HFFc6 (cell line): ENCODE measurements at regions not wholly inside any gene's neighbourhood (a gene's known extent, or its start where the extent isn't known, plus 50 kb on each side); places are given as distances from the start of the nearest gene placed in this dataset.

Experiments
- DNase-seq: peaks from one replicate; pipeline ENCODE4 v3.0.0-alpha.2; 2018
- H3K27ac Mint-ChIP-seq: 2 replicates; pipeline ENCODE4 v1.8.0; 2020; ENCODE audit warnings: mild to moderate bottlenecking, mixed read lengths
- H3K27me3 Mint-ChIP-seq: 2 replicates; pipeline ENCODE4 v1.8.0; 2021; ENCODE audit warnings: mild to moderate bottlenecking, moderate library complexity, mixed read lengths; ENCODE audit not compliant: insufficient read depth
- H3K36me3 Mint-ChIP-seq: 2 replicates; pipeline ENCODE4 v1.8.0; 2021; ENCODE audit warnings: low read depth, mixed read lengths
- H3K4me1 Mint-ChIP-seq: 2 replicates; pipeline ENCODE4 v1.8.0; 2020; ENCODE audit warnings: low read depth, mixed read lengths
- H3K4me3 Mint-ChIP-seq: 2 replicates; pipeline ENCODE4 v1.8.0; 2020; ENCODE audit warnings: mild to moderate bottlenecking, moderate library complexity, mixed read lengths
- H3K9me3 Mint-ChIP-seq: 2 replicates; pipeline ENCODE4 v1.8.0; 2020; ENCODE audit warnings: mild to moderate bottlenecking, mixed read lengths
- CTCF ChIP-seq: fragments of 200-600 bp; sonication (generic); IDR thresholded peaks from 2 replicates; pipeline ENCODE4 v1.5.0; 2021; ENCODE audit warnings: antibody characterized with exemption, mild to moderate bottlenecking

DNA sequence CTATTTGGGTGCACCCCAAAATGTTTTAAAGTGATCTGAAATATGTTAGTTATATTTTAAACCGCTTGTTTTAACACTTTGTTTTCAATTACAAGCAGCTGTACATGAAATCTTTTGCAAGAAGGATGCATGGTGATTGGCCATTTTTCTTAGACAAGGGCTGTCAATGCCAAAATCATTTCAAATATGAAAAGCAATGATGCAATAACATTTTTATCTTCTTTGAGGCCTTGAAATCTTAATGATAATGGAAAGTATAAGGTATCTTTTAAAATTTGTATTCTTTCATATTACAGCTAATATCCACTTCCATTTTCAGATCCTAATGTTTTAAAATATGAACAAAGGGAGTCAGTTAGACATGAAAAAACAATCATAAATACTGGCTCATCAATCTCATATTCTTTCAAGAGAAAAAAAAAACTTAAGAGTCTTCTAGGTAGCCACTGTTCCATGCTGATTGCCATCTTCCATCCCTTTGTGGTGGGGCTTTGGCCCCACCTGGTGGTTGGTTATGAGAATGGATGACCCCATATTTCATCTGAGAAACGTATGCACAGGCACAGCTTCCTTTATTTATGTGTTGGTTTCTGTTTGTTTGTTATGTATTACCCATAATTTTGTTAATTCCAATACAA lies 330.3 kb upstream of the MIR17HG start:
- peaks cover 1% of the 10 kb centered on the region; the same call in 1 of the 2 replicates for H3K27me3 Mint-ChIP-seq
- H3K9me3 Mint-ChIP-seq: peaks cover 15% of the 10 kb centered on the region
- DNase-seq: peak; percentile 2
- H3K4me1 Mint-ChIP-seq: no peaks in the 10 kb centered on the region
- no peak overlapping the region for H3K27ac Mint-ChIP-seq
- H3K4me3 Mint-ChIP-seq: no peak overlapping the region
- TF ChIP-seq CTCF: peak; percentile 85
- H3K36me3 Mint-ChIP-seq: no peaks in the 10 kb centered on the region

DNA sequence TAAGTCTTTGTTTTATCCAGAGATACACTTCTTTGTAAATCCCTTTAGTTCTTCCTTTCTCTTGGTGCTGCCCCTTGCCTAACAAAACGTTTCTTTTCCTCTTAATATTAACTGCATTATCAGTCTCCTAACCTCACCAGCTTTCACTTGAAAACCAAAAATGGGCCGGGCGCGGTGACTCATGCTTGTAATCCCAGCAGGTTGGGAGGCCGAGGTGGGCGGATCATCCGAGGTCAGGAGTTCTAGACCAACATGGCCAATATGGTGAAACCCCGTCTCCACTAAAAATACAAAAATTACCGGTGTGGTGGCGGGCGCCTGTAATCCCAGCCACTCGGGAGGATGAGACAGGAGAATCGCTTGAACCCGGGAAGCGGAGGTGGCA lies 329.8 kb upstream of the MIR17HG start:
- peaks cover 16% of the 10 kb centered on the region for H3K9me3 Mint-ChIP-seq
- no peak for DNase-seq
- no peak; the same call in 1 of the 2 replicates for TF ChIP-seq CTCF
- peaks cover 1% of the 10 kb centered on the region; the same call in 1 of the 2 replicates for H3K27me3 Mint-ChIP-seq
- H3K36me3 Mint-ChIP-seq: no peaks in the 10 kb centered on the region
- no peaks in the 10 kb centered on the region for H3K4me1 Mint-ChIP-seq
- no peak overlapping the region for H3K4me3 Mint-ChIP-seq
- no peak overlapping the region for H3K27ac Mint-ChIP-seq

GRCh38 chr13:91020461-91021034 lies 326.9 kb upstream of the MIR17HG start:
- no peak overlapping the region for H3K4me3 Mint-ChIP-seq
- TF ChIP-seq CTCF: no peak
- H3K9me3 Mint-ChIP-seq: peaks cover 11% of the 10 kb centered on the region; the same call in 1 of the 2 replicates
- H3K27ac Mint-ChIP-seq: no peak overlapping the region
- H3K27me3 Mint-ChIP-seq: peaks cover 1% of the 10 kb centered on the region; the same call in 1 of the 2 replicates
- no peaks in the 10 kb centered on the region for H3K36me3 Mint-ChIP-seq
- H3K4me1 Mint-ChIP-seq: no peaks in the 10 kb centered on the region
- no peak for DNase-seq

DNA sequence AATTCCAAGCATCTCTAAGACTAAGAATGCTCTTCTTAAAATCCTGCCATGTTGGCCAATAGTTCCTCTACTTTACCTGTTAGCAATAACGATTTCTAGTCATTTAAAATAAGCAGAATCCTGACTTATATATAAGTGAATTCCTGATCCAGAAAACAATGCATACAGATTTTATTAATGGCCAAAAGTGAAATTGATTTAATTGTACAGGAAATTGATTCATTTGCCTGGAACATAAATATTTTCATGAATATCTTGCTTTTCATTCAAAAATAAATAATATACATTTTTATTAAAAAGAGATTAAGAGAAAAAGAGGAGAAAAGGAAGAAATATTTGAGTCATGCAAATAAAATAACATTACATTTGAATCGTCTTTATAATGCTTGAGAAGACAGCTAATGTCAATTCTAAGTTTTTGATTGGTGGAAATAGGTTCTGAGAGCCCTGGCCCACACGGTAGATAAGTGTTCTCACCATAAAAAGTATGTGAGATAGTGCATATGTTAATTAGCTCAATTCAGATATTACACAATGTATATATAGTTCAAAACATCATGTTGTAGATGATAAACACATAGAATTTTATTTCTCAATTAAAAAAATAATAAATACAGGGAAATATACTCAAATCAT lies 323.2 kb upstream of the MIR17HG start:
- no peak for DNase-seq
- Mint-ChIP-seq H3K27ac (no peak overlapping the region), H3K4me1 (no peaks in the 10 kb centered on the region), H3K27me3 (no peaks in the 10 kb centered on the region; the same call in 1 of the 2 replicates), H3K4me3 (no peak overlapping the region), H3K36me3 (no peaks in the 10 kb centered on the region), H3K9me3 (peaks cover 29% of the 10 kb centered on the region)
- no peak for TF ChIP-seq CTCF

DNA sequence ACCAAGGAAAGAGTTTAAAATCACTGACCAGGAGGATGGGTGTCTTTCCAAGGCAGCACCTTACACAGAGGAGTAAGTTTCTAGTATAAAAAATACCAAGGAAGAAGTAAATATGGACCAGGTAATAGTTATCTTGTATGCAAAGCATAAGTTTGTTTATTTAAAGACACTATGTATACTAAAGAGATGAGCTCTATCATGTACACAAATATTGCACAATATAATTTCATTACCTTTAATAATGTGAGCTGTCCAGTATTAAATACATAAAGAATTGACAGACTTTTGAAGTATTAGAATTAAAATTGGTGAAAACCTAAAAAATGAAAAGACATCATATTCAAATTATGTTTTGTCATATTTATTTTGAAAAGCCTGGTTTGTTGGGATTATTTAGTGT lies 322.0 kb upstream of the MIR17HG start:
- Mint-ChIP-seq H3K4me1 (no peaks in the 10 kb centered on the region), H3K27ac (no peak overlapping the region), H3K4me3 (no peak overlapping the region), H3K36me3 (no peaks in the 10 kb centered on the region), H3K9me3 (peaks cover 37% of the 10 kb centered on the region), H3K27me3 (no peaks in the 10 kb centered on the region; the same call in 1 of the 2 replicates)
- TF ChIP-seq CTCF: no peak
- DNase-seq: no peak
